ENCODE measurements at regions not wholly inside any gene's neighbourhood (a gene's known extent, or its start where the extent isn't known, plus 50 kb on each side); places are given as distances from the start of the nearest gene placed in this dataset.
"Not testable (repeated sequence)": the region's sequence is repeated elsewhere in the genome, so short reads cannot be mapped to it uniquely, and the experiment has no call there.

- DNase-seq: no peak
Observed at GRCh38 chr12:127479256-127479655, 787.7 kb upstream of the TMEM132C start.

GRCh38 chr12:127480775-127481314 lies 786.1 kb upstream of the TMEM132C start:
- no peak for DNase-seq

GRCh38 chr12:127482950-127483349 lies 784.0 kb upstream of the TMEM132C start:
- no peak for DNase-seq

GRCh38 chr12:127485528-127485927 lies 781.4 kb upstream of the TMEM132C start:
- DNase-seq: no peak

GRCh38 chr12:127487031-127487430 lies 779.9 kb upstream of the TMEM132C start:
- DNase-seq: no peak

DNA sequence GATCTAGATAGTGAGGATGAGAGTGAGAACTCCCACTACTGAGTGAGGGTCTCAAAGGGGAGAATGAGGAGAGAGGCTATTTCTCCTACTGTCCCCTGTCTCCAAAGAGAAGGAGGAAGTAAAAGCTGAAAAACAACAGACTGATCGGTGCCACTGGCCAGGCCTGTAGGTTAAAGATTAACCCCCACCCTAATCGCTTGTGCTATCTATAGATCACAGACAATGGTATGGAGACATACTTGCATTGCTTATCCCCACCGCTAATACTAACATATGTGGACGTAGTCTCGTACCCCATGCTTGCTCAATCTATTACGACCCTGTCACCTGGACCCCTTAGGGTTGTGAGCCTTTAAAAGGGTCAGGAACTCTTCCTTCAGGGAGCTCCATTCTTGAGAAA lies 777.9 kb upstream of the TMEM132C start:
- DNase-seq: no peak

GRCh38 chr12:127494961-127495915 lies 771.7 kb upstream of the TMEM132C start:
- DNase-seq: no peak

DNA sequence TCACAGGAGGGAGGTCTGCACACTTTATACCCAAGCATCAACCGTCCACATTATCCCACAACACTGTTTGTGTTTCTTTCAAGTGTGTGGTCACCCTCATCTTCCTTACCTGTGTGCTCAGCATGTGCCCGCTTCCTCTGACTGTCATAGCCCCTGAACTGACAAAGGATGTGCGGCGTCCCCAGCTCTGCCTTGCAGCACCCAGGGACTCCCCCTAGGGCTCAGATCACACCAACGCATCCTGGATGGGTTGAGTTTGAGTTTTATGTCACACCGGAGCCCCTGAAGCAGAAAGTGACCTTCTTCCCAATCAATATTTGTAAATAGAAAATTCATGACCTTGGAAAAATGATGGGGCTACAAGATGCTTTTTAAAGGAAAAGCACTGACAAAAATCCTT lies 770.7 kb upstream of the TMEM132C start:
- DNase-seq: no peak

DNA sequence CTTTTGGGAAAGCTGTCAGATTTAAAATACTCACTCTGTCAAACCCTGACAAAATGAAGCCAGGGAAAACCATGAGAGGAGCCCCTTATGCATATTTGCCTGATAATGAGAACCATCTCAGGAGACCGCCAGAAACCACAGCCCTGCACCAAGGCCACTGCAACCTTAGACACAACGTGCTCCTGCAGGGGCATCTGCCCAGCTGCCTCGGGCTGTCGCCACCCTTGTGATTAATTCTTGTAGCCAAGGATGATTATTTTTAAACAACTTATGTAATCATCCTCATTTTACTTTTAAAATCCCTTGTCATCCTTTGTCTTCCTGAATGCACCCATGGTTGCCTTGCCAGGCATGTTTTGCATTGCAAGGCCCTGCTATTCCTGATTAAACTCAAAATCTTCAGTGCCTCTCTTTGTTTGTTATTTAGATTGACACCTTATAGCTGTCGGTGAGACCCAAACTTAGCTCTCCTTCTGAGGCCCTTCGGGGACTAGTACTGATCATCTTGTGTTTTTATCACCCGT lies 766.4 kb upstream of the TMEM132C start:
- no peak for DNase-seq

DNA sequence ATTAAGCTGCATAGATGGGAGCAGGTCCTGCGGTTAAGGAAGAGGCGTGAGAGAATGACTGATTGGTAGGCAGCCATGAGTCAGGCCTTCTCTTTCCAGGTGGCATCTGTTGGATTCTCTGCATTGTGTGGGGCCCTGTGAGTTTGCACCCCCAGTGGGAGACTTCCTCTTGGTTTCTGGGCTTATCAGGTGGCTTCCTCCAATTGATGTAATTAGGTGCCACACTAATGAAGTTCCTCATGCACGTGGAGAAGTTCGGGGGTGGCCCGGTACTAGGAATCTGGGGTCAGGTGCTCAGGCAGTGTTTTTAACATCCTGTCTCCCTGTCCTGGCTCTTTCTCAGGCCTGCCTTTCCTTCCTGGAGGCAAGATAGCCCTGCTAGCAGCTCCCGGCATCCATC lies 765.1 kb upstream of the TMEM132C start:
- DNase-seq: no peak

- DNase-seq: no peak
Observed at GRCh38 chr12:127503246-127503645, 763.7 kb upstream of the TMEM132C start.

- not testable (repeated sequence) for DNase-seq
Observed at GRCh38 chr12:127503996-127504395, 763.0 kb upstream of the TMEM132C start.

- no peak for DNase-seq
Observed at GRCh38 chr12:127504874-127505273, 762.1 kb upstream of the TMEM132C start.

DNA sequence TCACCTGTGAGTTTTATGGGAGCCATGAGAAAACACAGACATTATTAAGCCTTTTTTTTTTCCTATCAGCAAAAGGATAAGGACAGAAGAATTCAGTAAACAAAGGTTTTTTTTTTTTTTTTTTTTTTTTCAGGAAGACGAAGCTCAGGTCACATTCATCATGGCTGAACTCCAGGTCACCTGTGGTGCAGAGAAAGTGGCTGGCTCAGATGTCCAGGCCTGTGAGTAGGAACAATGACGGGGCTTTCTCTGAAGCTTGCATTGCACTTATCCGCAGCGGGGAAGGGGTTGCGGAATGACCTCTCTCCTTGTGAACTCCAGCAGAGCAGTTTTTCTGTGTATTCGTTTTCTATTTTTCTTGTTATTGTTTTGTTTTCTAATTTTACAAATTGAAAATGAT lies 759.6 kb upstream of the TMEM132C start:
- DNase-seq: no peak

DNA sequence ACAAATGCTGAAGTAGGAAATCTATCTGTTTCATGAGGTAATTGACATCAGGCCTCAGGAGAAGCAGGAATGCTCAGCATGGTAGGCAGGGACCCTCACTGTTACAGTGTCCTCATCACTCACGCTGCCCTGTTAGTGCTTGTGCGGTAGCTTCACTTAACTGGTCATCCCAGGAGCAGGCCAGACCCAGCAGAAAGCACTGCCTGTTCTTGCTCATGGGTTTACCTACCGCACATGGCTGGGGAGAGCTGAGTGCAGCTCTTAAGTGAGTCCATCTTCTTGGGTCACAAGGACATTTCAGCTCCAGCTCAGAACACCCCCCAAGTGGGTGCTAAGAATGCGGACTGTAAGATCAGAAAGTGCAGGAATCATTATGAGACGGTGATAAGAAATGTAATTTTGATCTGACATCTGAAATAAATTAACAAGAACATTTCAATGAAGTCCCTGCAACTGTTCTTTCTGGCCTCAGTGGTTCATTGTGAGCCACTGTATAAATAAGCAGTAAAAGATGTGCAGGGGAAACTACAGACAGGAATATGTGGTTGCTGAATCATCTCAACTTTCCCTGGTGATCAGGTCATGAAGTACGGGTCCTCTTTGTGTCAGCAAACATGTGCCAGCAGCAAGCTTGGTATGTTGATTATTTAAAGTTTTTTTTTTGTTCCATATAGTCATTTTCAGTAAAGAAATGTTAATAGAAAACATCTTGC lies 757.7 kb upstream of the TMEM132C start:
- DNase-seq: no peak

GRCh38 chr12:127515941-127516340 lies 751.0 kb upstream of the TMEM132C start:
- no peak for DNase-seq

DNA sequence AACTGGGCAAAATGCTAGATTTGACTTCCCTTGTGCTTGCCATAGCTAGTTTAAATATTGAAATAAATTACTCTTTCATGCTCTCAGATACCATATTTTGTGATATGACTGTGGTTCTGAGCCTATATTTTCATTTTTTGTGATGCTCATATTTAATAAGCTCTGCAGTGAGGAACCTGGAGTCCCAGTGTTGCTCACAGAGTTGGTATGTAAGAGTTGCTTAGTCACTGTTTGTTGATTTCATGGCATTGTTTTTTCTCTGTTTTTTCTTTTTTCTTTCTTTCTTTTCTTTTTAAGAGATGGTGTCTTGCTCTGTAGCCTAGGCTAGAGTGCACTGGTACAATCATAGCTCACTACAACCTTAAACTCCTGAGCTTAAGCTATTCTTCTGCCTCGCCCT lies 750.5 kb upstream of the TMEM132C start:
- no peak for DNase-seq

DNA sequence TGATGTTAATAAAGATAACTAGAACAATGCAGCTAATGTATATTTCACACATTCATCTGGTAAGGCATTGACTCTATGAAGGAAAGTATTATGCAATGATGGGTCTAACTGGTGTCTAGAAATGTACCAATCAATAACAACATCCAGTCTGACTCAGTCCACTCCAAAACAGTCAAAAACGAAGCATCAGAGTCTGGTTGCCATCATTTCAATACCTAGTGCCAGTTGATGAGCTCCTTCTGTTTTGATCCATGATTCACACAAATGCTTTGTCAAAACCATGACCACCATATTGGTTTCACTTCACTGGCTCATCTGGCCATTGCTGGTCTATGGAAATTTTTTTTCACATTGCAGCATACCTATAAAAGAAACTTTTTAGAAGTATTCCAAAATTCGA lies 747.2 kb upstream of the TMEM132C start:
- DNase-seq: no peak

- DNase-seq: no peak
Observed at GRCh38 chr12:127526925-127527324, 740.0 kb upstream of the TMEM132C start.

DNA sequence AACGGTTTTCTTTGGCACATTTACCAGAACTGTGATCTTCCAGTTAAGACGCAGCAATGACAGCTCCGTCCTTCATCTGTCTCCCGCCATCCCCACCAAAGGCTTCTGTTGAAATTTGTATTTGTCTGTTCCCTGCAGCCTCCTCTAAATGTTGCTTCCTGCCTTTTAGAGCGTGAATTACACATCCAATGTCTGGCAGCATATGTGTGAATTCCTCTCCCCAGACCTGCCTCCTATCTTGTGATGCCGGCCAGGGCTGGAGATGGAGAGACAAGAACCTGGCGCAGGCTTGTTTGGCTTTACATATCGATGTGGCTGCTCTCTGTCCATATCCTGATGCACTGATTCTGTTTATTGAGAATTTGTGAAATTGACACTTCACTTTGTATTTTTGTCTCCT lies 738.4 kb upstream of the TMEM132C start:
- DNase-seq: no peak

DNA sequence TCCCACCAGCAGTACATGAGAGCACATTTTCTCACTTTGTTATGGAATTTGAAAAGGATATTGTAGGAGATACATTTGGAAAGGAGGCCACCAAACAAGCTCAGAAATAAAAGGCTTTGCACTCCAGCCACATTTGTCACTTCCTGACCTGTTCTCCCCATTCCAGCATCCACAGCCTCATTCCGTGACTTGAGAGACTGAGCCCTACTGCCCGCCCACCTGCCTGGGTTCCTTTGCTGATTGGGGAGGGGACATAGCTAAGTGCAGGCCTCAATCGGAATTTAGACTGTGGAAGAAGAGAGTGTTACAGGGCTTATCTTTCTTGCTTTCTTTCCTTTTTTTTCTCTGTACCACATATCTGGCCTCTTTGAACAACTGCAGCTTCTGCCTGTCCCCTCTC lies 735.4 kb upstream of the TMEM132C start:
- DNase-seq: no peak

- DNase-seq: no peak
Observed at GRCh38 chr12:127533353-127533752, 733.6 kb upstream of the TMEM132C start.

DNA sequence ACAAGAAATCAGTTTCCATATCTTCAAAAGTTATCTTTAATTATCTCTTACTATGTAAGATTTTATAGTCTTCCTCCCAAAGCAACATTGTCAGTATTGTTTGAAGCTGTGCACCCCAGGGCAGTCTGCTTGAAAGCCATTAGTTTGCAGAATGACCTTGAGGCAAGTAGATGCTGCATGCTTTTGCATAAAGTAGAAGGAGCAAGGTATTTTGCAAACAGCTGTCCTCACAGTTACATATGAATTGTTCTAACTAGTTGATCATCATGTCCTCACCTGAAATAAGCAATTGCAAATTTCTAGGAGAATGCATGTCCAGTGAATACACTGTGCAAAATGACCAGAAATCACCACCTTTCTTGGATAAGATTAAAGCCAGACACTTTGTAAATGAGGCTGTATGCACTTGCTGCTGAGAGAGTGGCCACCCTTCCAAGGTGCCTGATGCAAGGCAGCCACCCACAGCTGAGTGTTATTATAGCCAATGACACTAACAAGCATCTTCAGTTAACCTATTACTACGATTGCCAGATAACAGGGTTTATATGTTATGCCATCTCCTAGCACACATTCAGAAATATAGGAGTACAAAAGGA lies 730.0 kb upstream of the TMEM132C start:
- no peak for DNase-seq

Data from COR-L47 (cell line).